NOMO-1 treated with dmso at 0.1 percent for 144 hours (cell line): ENCODE measurements at regions not wholly inside any gene's neighbourhood (a gene's known extent, or its start where the extent isn't known, plus 50 kb on each side); places are given as distances from the start of the nearest gene placed in this dataset.
A peak's percentile ranks its signal among the peaks of the same experiment; 100 is the strongest.
"Not testable (repeated sequence)": the region's sequence is repeated elsewhere in the genome, so short reads cannot be mapped to it uniquely, and the experiment has no call there.

Experiments
- DNase-seq: peaks from one replicate; lab custom pipeline; 2025; ENCODE audit not compliant: unreplicated experiment; lab: John Stamatoyannopoulos, UW

- not testable (repeated sequence) for DNase-seq
Measured at GRCh38 chr1:173394813-173395212, 82.3 kb upstream of the PRDX6 start.

GRCh38 chr1:173395762-173396161 lies 81.4 kb upstream of the PRDX6 start:
- no peak for DNase-seq

GRCh38 chr1:173400387-173400995 lies 76.6 kb upstream of the PRDX6 start:
- DNase-seq, result no peak

- DNase-seq, result no peak
Measured at GRCh38 chr1:173403996-173404395, 73.1 kb upstream of the PRDX6 start.

- DNase-seq, result no peak
Measured at GRCh38 chr1:173405281-173405680, 71.9 kb upstream of the PRDX6 start.

GRCh38 chr1:173405834-173406233 lies 71.3 kb upstream of the PRDX6 start:
- DNase-seq, result no peak

- DNase-seq, result no peak
Measured at GRCh38 chr1:173406783-173407230, 70.3 kb upstream of the PRDX6 start.

- DNase-seq, result no peak
Measured at GRCh38 chr1:173407846-173408245, 69.3 kb upstream of the PRDX6 start.

GRCh38 chr1:173408886-173409285 lies 68.2 kb upstream of the PRDX6 start:
- no peak for DNase-seq

- DNase-seq, result peak; percentile 82
Measured at GRCh38 chr1:173409613-173410012, 67.5 kb upstream of the PRDX6 start.

- DNase-seq, result no peak
Measured at GRCh38 chr1:173410133-173410793, 66.9 kb upstream of the PRDX6 start.

GRCh38 chr1:173410794-173411236 lies 66.3 kb upstream of the PRDX6 start:
- no peak for DNase-seq

GRCh38 chr1:173411835-173412742 lies 65.0 kb upstream of the PRDX6 start:
- DNase-seq, result no peak

GRCh38 chr1:173413271-173413707 lies 63.8 kb upstream of the PRDX6 start:
- DNase-seq, result no peak

- DNase-seq, result peak; percentile 53
Measured at GRCh38 chr1:173414136-173414535, 63.0 kb upstream of the PRDX6 start.

GRCh38 chr1:173414539-173415226 lies 62.5 kb upstream of the PRDX6 start:
- no peak for DNase-seq

GRCh38 chr1:173415490-173415889 lies 61.6 kb upstream of the PRDX6 start:
- no peak for DNase-seq

- DNase-seq, result no peak
Measured at GRCh38 chr1:173415905-173416450, 61.2 kb upstream of the PRDX6 start.

GRCh38 chr1:173417563-173417962 lies 59.6 kb upstream of the PRDX6 start:
- no peak for DNase-seq

- no peak for DNase-seq
Measured at GRCh38 chr1:173418107-173418985, 58.8 kb upstream of the PRDX6 start.
